HEK293 (cell line): ENCODE measurements at regions not wholly inside any gene's neighbourhood (a gene's known extent, or its start where the extent isn't known, plus 50 kb on each side); places are given as distances from the start of the nearest gene placed in this dataset.

Experiments used
- CTCF ChIA-PET: fragments of 350-600 bp; formaldehyde crosslinking; extraction: SDS; loops from one replicate; lab custom pipeline; 2021; ENCODE audit warnings: antibody characterized with exemption; lab: Yijun Ruan, JAX
- POLR2A ChIA-PET: fragments of 300-600 bp; formaldehyde crosslinking; extraction: SDS; loops from one replicate; lab custom pipeline; 2020; ENCODE audit warnings: antibody characterized with exemption, inconsistent platforms; lab: Yijun Ruan, JAX
- H3K27ac ChIP-seq: fragments of 200-500 bp; sonication (Bioruptor generic); 2 replicates; pipeline ENCODE4 v1.5.1; 2014; ENCODE audit warnings: low read depth, low read length, control low read depth, inconsistent platforms; ENCODE audit errors: extremely low read depth
- H3K36me3 ChIP-seq, 2 experiments: fragments of 200-500 bp in 1 of 2; sonication (Bioruptor generic) in 1 of 2; 1 replicate in 1 of 2; 2 replicates in 1 of 2; pipeline ENCODE4 v1.5.1; 2014 to 2017; ENCODE audit warnings: inconsistent platforms in 2 of 2, low read length in 2 of 2; ENCODE audit not compliant: control insufficient read depth in 2 of 2, insufficient read depth in 1 of 2
- H3K4me1 ChIP-seq: fragments of 200-500 bp; sonication (Bioruptor generic); 2 replicates; pipeline ENCODE4 v1.5.1; 2014; ENCODE audit warnings: mild to moderate bottlenecking, low read length, inconsistent platforms; ENCODE audit not compliant: control insufficient read depth, insufficient read depth
- H3K4me3 ChIP-seq: 2 replicates; pipeline ENCODE4 v1.5.1; 2011; ENCODE audit warnings: low read depth, mild to moderate bottlenecking, control low read depth, low read length, moderate library complexity
- H3K9me3 ChIP-seq: fragments of 200-500 bp; sonication (Bioruptor generic); 2 replicates; pipeline ENCODE4 v1.5.1; 2014; ENCODE audit warnings: low read depth, low read length, inconsistent platforms; ENCODE audit not compliant: control insufficient read depth, insufficient read depth
- AEBP2 ChIP-seq: fragments of 450-650 bp; formaldehyde crosslinking; IDR thresholded peaks from 2 replicates; pipeline ENCODE4 v1.5.1; 2016; ENCODE audit warnings: missing biosample characterization, missing genetic modification characterization, borderline replicate concordance
- GLIS2 ChIP-seq: fragments of 450-650 bp; formaldehyde crosslinking; IDR thresholded peaks from 2 replicates; pipeline ENCODE4 v1.5.1; 2016; ENCODE audit warnings: missing biosample characterization, missing genetic modification characterization
- REST ChIP-seq: fragments of 450-650 bp; formaldehyde crosslinking; IDR thresholded peaks from 2 replicates; pipeline ENCODE4 v1.5.1; 2016; ENCODE audit warnings: missing biosample characterization, missing genetic modification characterization
- SETDB1 ChIP-seq: IDR thresholded peaks from one replicate; pipeline ENCODE4 v1.6.1; 2017; ENCODE audit warnings: mild to moderate bottlenecking, low read length, moderate library complexity, mixed read lengths; ENCODE audit not compliant: insufficient read length
- TCF7L2 ChIP-seq: IDR thresholded peaks from 2 replicates; pipeline ENCODE4 v1.6.1; 2011; ENCODE audit warnings: low read depth, mild to moderate bottlenecking, inconsistent platforms, low read length, moderate library complexity, borderline replicate concordance
- TRIM28 ChIP-seq: IDR thresholded peaks from 2 replicates; pipeline ENCODE4 v1.6.1; 2011; ENCODE audit warnings: low read length, control low read depth, borderline replicate concordance
- ZFP41 ChIP-seq: fragments of 450-650 bp; formaldehyde crosslinking; IDR thresholded peaks from 2 replicates; pipeline ENCODE4 v1.5.1; 2016; ENCODE audit warnings: missing biosample characterization, missing genetic modification characterization, borderline replicate concordance
- ZNF211 ChIP-seq: fragments of 450-650 bp; formaldehyde crosslinking; IDR thresholded peaks from 2 replicates; pipeline ENCODE4 v1.5.1; 2016; ENCODE audit warnings: low read depth, missing biosample characterization, missing genetic modification characterization
- ZNF23 ChIP-seq: fragments of 450-650 bp; formaldehyde crosslinking; IDR thresholded peaks from 2 replicates; pipeline ENCODE4 v1.5.1; 2016; ENCODE audit warnings: missing biosample characterization, missing genetic modification characterization, borderline replicate concordance
- ZNF335 ChIP-seq: fragments of 450-650 bp; formaldehyde crosslinking; conservative IDR thresholded peaks from 2 replicates; pipeline ENCODE4 v1.5.1; 2016; ENCODE audit warnings: missing biosample characterization, missing genetic modification characterization
- ZNF350 ChIP-seq: fragments of 450-650 bp; formaldehyde crosslinking; IDR thresholded peaks from 2 replicates; pipeline ENCODE4 v1.5.0; 2017; ENCODE audit warnings: missing biosample characterization, mild to moderate bottlenecking, missing genetic modification characterization
- ZNF366 ChIP-seq: fragments of 450-650 bp; formaldehyde crosslinking; conservative IDR thresholded peaks from 2 replicates; pipeline ENCODE4 v1.5.1; 2016; ENCODE audit warnings: missing biosample characterization, missing genetic modification characterization
- ZNF423 ChIP-seq: fragments of 450-650 bp; formaldehyde crosslinking; IDR thresholded peaks from 2 replicates; pipeline ENCODE4 v1.5.1; 2016; ENCODE audit warnings: missing biosample characterization, missing genetic modification characterization
- ZNF514 ChIP-seq: fragments of 450-650 bp; formaldehyde crosslinking; IDR thresholded peaks from 2 replicates; pipeline ENCODE4 v1.5.1; 2016; ENCODE audit warnings: missing biosample characterization, missing genetic modification characterization
- ZNF529 ChIP-seq: fragments of 450-650 bp; formaldehyde crosslinking; IDR thresholded peaks from 2 replicates; pipeline ENCODE4 v1.5.1; 2017; ENCODE audit warnings: missing genetic modification characterization, missing biosample characterization; ENCODE audit not compliant: insufficient replicate concordance
- ZNF530 ChIP-seq: fragments of 450-650 bp; formaldehyde crosslinking; IDR thresholded peaks from 2 replicates; pipeline ENCODE4 v1.5.1; 2016; ENCODE audit warnings: low read depth, missing biosample characterization, missing genetic modification characterization
- ZNF560 ChIP-seq: fragments of 450-650 bp; formaldehyde crosslinking; IDR thresholded peaks from 2 replicates; pipeline ENCODE4 v1.5.1; 2017; ENCODE audit warnings: missing biosample characterization, missing genetic modification characterization, borderline replicate concordance
- ZNF654 ChIP-seq: fragments of 450-650 bp; formaldehyde crosslinking; IDR thresholded peaks from 2 replicates; pipeline ENCODE4 v1.5.1; 2016; ENCODE audit warnings: low read depth, missing biosample characterization, missing genetic modification characterization
- ZNF768 ChIP-seq: fragments of 450-650 bp; formaldehyde crosslinking; IDR thresholded peaks from 2 replicates; pipeline ENCODE4 v1.5.1; 2018; ENCODE audit warnings: missing biosample characterization, mild to moderate bottlenecking, missing genetic modification characterization
- ZNF776 ChIP-seq: fragments of 450-650 bp; formaldehyde crosslinking; IDR thresholded peaks from 2 replicates; pipeline ENCODE4 v1.5.0; 2017; ENCODE audit warnings: missing biosample characterization, missing genetic modification characterization, borderline replicate concordance
- ZNF777 ChIP-seq: fragments of 450-650 bp; formaldehyde crosslinking; IDR thresholded peaks from 2 replicates; pipeline ENCODE4 v1.5.1; 2017; ENCODE audit warnings: missing biosample characterization, missing genetic modification characterization, borderline replicate concordance
- ZNF837 ChIP-seq: fragments of 450-650 bp; formaldehyde crosslinking; IDR thresholded peaks from 2 replicates; pipeline ENCODE4 v1.5.1; 2016; ENCODE audit warnings: missing biosample characterization, missing genetic modification characterization
- ZSCAN23 ChIP-seq: fragments of 450-650 bp; formaldehyde crosslinking; IDR thresholded peaks from 2 replicates; pipeline ENCODE4 v1.5.1; 2016; ENCODE audit warnings: missing biosample characterization, missing genetic modification characterization
- TF ChIP-seq, protein P1 (sequence below): fragments of 450-650 bp; formaldehyde crosslinking; IDR thresholded peaks from 2 replicates; pipeline ENCODE4 v1.5.1; 2016; ENCODE audit warnings: missing biosample characterization, missing genetic modification characterization
- TF ChIP-seq, protein P2 (sequence below): fragments of 450-650 bp; formaldehyde crosslinking; IDR thresholded peaks from 2 replicates; pipeline ENCODE4 v1.5.1; 2016; ENCODE audit warnings: missing biosample characterization, missing genetic modification characterization
- TF ChIP-seq, protein P3 (sequence below): fragments of 450-650 bp; formaldehyde crosslinking; IDR thresholded peaks from 2 replicates; pipeline ENCODE4 v1.5.1; 2017; ENCODE audit warnings: missing biosample characterization, missing genetic modification characterization

DNA sequence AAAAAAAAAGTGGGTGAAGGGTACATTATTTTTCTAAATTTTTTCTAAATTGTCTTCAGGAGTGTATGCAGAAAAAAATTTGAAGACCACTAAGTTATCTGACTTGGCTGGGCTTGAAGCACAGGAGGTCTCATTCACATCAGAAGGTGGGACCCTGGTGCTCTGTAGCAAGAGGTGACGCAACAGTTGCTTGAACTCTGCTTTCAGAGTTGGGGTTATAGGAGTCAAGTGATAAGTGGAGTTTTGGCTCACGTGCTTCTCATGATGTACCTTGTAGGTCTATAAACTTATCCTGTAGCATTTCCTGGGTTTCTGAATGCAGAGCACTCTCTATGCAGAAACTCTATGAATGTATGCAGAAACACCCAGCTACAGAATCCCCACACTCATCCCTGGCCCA lies 58.5 kb upstream of the FOXC1 start:
- TF ChIP-seq ZNF23 (tag by site-specific recombination) = no peak
- TF ChIP-seq GLIS2 (tag by site-specific recombination) = no peak
- TF ChIP-seq ZNF768 (tag by site-specific recombination) = no peak
- no peak for TF ChIP-seq ZNF366 (tag by site-specific recombination)
- no peak for TF ChIP-seq ZNF837
- TF ChIP-seq ZFP41 (tag by site-specific recombination) = no peak
- no peak for TF ChIP-seq ZNF423 (tag by site-specific recombination)
- TF ChIP-seq TCF7L2 = no peak
- no peak for TF ChIP-seq ZNF530 (tag by site-specific recombination)
- no peak for TF ChIP-seq ZNF776 (tag by site-specific recombination)
- TF ChIP-seq ZNF514 = no peak
- no peak for TF ChIP-seq ZNF777 (tag by site-specific recombination)
- TF ChIP-seq REST (tag by site-specific recombination) = no peak
- TF ChIP-seq, protein P1, sequence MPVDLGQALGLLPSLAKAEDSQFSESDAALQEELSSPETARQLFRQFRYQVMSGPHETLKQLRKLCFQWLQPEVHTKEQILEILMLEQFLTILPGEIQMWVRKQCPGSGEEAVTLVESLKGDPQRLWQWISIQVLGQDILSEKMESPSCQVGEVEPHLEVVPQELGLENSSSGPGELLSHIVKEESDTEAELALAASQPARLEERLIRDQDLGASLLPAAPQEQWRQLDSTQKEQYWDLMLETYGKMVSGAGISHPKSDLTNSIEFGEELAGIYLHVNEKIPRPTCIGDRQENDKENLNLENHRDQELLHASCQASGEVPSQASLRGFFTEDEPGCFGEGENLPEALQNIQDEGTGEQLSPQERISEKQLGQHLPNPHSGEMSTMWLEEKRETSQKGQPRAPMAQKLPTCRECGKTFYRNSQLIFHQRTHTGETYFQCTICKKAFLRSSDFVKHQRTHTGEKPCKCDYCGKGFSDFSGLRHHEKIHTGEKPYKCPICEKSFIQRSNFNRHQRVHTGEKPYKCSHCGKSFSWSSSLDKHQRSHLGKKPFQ (tag by site-specific recombination) = no peak
- TF ChIP-seq ZNF211 (tag by site-specific recombination) = no peak
- no peak for TF ChIP-seq ZNF350 (tag by site-specific recombination)
- no peak for TF ChIP-seq ZSCAN23 (tag by site-specific recombination)
- CTCF ChIA-PET = interaction anchor here (1.7 to 1.9 kb wide), 2 partner anchors 9 to 27 kb away, joined by 5 to 11 read pairs; no protein-coding TSS in a partner anchor
- POLR2A ChIA-PET = no interaction called here
- Histone ChIP-seq H3K27ac (no peak overlapping the region), H3K9me3 (no peaks in the 10 kb centered on the region), H3K36me3 (no peaks in the 10 kb centered on the region), H3K4me1 (no peaks in the 10 kb centered on the region), H3K4me3 (no peak overlapping the region)

DNA sequence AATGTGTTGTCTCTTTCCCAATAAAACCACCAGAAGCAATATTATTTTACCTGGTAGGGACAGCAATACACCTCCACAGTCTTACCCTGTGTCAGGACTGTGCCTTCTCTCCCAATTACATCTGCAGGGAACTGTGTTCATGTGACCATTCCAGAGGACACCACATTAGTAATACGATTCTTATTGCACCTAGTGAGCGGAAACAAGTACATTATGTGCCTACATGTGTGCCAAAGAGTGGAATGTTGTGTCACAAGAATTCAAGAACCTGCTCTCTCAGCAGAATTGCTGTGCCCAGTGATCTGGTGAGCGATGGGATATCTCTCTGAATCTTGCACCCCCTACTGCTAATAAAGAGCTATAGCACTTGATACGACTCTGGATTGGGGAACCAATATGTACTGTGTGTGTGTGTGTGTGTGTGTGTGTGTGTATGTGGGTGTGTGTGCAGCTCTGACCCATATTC lies 57.4 kb upstream of the FOXC1 start:
- Histone ChIP-seq H3K4me1 (no peaks in the 10 kb centered on the region), H3K36me3 (no peaks in the 10 kb centered on the region), H3K27ac (no peak overlapping the region), H3K4me3 (no peak overlapping the region), H3K9me3 (no peaks in the 10 kb centered on the region)
- ChIA-PET POLR2A (interaction anchor here (0.6 kb wide), 1 partner anchor 1240 kb away, joined by 3 read pairs; no protein-coding TSS in a partner anchor), CTCF (interaction anchor here (0.6 to 1.9 kb wide), 13 partner anchors 9 to 1304 kb away, joined by 3 to 13 read pairs (median 4); no protein-coding TSS in a partner anchor)
- no peak for TF ChIP-seq ZNF560 (tag by site-specific recombination)
- no peak for TF ChIP-seq ZNF529 (tag by site-specific recombination)
- TF ChIP-seq AEBP2 = no peak
- TF ChIP-seq, protein P2, sequence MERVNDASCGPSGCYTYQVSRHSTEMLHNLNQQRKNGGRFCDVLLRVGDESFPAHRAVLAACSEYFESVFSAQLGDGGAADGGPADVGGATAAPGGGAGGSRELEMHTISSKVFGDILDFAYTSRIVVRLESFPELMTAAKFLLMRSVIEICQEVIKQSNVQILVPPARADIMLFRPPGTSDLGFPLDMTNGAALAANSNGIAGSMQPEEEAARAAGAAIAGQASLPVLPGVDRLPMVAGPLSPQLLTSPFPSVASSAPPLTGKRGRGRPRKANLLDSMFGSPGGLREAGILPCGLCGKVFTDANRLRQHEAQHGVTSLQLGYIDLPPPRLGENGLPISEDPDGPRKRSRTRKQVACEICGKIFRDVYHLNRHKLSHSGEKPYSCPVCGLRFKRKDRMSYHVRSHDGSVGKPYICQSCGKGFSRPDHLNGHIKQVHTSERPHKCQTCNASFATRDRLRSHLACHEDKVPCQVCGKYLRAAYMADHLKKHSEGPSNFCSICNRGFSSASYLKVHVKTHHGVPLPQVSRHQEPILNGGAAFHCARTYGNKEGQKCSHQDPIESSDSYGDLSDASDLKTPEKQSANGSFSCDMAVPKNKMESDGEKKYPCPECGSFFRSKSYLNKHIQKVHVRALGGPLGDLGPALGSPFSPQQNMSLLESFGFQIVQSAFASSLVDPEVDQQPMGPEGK = no peak
- TF ChIP-seq, protein P3, sequence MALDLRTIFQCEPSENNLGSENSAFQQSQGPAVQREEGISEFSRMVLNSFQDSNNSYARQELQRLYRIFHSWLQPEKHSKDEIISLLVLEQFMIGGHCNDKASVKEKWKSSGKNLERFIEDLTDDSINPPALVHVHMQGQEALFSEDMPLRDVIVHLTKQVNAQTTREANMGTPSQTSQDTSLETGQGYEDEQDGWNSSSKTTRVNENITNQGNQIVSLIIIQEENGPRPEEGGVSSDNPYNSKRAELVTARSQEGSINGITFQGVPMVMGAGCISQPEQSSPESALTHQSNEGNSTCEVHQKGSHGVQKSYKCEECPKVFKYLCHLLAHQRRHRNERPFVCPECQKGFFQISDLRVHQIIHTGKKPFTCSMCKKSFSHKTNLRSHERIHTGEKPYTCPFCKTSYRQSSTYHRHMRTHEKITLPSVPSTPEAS (tag by site-specific recombination) = peak; percentile 69
- TF ChIP-seq ZNF654 (tag by site-specific recombination) = peak; percentile 20; the same call in 1 of the 2 replicates
- peak; percentile 86 for TF ChIP-seq SETDB1
- TF ChIP-seq ZNF335 = no peak
- TF ChIP-seq ZNF211 (tag by site-specific recombination) = no peak
- TF ChIP-seq TRIM28 = 0 out of 2 replicates have a peak, but pooled peaks have one; percentile 23
